ENCODE measurements at regions not wholly inside any gene's neighbourhood (a gene's known extent, or its start where the extent isn't known, plus 50 kb on each side); places are given as distances from the start of the nearest gene placed in this dataset.
"Not testable (repeated sequence)": the region's sequence is repeated elsewhere in the genome, so short reads cannot be mapped to it uniquely, and the experiment has no call there.

DNA sequence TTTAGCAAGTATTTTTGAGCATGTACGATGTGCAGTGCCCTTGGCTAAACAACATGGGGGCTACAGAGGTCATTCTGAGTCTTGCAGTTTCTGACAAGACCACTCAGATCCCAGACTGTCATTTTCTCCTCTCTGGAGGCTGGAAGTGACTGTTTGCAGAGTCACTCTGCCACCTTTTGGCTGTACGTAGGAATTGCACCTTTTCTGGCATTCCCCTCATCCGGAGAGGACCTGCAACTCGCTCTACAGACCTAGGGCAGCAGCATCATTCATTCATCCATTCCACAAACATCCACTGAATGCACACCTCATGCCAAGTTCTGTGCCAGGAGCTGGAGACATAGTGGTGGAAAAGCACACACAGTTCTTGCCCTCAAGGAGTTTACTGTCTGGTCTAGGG, 160.4 kb upstream of the GPR101 start:
- peak; percentile 5 for DNase-seq

DNA sequence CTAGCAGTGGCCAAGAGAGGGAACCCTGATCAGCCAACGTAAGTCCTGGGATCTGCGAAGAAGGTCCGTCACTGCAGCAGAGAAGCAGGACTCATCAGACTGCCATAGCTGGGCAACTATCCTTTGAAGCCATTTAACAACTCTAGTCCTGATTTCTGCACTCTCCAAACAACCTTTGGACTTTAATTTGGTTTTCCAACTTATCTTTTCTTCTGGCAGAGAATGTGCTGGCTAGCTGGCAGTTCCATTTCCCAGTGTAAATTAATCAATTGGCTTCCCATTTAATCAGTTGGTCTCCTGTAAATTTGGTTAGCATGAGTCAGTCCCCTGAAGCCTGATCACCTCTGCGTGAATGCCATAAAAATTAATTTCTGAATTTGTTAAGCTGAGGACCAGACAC, 153.7 kb upstream of the GPR101 start:
- no peak for DNase-seq

DNA sequence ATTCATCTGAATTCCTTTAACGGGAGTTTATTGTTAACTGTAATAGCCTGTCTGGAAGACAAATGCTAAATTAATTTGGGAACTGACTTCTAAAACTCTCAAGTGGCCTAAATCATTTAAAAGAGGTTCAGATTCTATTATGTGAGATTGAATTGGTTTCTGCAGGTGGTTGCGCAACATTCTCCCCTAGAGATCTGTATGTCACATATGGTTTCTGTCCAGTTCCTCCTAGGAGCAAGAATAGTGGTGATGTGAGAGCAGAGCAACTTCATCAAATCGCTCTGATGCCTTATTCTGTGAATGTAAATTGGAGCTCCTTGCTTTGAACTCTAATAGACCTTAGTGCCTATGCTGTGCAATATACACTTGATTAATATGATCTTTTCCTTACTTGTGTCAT, 144.6 kb upstream of the GPR101 start:
- no peak for DNase-seq

DNA sequence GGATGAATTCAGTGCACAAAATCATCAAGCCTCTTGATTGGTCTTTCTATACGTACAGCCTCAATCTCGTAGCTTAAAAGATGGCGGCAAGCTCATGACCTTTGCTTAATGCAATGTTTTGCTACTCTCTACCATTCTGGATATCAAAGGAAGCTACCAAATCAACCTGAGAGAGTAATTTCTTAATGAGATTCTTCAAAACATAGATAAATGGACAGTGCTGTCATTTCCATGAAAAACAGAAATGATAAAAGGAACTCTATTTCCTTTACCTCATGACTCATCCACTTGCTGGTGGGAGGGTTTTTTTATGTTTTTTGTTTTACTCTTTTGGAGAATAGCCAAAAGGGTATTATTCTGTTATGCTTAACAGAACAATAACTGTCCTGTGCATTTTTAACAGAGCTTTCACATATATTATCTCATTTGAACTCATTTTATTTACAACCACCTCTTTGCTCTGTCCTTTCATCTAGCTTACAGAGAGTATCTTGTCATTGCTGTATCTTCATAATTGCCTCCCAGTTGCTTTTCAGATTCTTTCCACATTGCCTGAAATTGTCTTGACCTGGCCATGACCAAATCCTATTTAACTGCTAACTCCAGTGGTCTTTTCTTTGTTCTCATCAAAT, 138.6 kb upstream of the GPR101 start:
- DNase-seq: no peak

DNA sequence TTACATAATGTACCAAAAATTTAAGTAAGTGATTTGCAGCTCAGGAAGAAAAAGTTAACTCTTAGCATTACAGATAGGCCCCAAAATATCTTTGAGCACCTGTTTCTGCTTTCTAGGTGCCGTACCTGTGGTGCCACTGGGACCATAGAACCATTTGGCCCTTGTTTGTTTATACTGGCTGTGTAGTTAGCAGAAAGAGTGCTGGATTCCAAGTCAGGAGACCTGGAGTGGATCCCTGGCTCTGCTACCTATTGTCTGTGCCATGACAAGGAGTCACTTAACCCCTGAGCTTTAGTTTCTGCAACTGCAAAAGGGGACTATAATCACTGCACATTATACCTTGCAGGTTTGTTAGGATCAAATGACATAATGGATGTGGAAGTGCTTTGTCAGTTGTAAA, 137.8 kb upstream of the GPR101 start:
- DNase-seq: no peak

DNA sequence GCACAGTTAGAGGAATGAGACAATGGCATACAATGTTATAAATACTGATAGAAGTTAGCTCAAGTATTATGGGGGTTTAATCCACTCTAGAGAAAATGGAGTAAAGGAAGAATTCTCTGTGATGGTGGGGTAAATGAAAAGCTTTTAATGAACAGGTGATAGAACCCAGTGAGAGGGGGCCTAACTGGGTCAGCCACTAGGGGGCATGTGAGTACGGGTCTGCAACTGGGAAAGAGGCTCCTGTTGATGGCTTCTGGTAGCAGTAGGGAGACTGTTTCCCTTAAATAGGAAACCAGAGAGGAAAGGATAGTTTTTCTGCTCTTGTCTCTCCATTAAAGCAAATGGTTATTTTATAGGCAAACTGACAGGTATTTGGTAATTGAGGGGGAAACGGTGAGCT, 132.8 kb upstream of the GPR101 start:
- no peak for DNase-seq

DNA sequence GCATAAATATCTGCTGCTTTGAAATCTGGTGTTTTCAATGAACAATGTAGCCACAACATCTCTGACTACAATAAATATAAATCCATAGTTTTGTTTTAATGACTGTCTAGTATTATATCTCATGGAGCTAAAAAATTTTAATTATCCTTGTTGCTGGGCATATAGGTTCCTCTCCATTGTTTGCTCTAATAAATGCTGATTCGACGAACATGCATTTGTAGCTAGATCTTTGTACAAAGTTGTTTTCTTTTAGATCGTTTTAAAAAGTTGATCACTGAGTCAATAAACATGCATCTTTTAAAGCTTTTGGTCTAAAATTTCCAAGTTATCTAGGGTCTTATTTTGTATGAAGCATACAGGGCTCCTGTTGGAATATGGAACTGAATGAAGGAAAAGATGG, 130.5 kb upstream of the GPR101 start:
- no peak for DNase-seq

DNA sequence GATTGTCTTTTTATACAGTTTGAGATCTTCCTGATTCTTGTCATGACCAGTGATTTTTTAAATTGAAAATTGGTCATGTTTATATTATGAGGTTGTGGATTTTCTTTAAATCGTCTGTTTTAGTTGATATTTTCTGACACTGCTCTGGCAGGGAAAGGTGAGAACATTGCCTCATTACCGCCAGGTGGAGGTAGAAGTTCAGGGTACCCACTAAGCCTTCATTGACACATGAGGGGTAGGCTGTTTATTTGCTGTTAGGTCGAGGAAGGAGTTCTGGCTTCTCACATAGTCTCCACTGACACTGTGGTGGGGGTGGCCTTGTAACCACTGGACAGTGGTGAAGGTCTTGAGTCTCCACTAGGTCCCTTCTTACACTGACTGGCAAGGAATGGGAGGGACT, 117.6 kb upstream of the GPR101 start:
- no peak for DNase-seq

DNA sequence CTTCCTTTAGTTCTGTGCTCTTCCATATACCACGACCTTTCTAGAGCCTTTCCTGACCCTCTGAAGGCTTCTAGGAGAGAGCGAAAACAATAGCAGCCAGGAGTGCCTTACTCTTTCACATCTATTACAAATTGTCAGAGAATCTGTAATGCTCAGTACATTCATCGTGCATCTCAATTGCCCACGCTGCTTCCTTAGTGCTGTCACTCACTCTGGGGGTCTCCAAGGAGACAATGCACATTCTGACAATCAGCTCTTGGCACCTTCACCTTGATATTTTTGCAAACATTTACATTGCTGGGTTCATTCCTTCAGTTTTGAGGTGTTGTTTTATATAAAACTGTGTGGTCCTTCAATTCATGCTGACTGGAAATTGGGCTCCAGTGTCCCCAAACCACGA, 110.1 kb upstream of the GPR101 start:
- DNase-seq: no peak

DNA sequence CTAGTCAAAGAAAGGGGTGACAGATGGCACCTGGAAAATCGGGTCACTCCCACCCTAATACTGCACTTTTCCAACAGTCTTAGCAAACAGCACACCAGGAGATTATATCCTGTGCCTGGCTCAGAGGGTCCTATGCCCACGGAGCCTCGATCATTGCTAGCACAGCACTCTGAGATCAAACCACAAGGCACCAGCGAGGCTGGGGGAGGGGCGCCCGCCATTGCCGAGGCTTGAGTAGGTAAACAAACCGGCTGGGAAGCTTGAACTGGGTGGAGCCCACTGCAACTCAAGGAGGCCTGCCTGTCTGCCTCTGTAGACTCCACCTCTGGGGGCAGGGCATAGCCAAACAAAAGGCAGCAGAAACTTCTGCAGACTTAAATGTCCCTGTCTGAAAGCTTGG, 88.9 kb upstream of the GPR101 start:
- DNase-seq: not testable (repeated sequence)

DNA sequence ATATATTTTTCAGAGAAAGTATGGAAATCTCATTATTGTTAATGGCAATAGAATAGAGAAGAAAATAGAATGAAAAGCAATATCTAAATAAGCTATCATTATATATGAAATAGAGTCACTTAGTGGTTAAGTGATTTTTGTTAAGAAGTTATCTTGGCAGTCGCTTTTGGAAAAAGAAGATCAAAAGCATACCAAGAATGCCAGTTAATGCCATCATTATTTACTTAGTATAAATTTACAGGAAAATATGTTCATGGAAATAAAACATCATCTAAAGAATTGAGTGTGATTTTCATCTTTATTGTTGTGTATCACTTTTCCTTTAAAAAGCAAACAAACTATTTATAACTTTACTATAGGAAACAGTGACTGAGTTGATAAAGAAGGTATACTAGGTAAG, 85.3 kb upstream of the GPR101 start:
- no peak for DNase-seq

DNA sequence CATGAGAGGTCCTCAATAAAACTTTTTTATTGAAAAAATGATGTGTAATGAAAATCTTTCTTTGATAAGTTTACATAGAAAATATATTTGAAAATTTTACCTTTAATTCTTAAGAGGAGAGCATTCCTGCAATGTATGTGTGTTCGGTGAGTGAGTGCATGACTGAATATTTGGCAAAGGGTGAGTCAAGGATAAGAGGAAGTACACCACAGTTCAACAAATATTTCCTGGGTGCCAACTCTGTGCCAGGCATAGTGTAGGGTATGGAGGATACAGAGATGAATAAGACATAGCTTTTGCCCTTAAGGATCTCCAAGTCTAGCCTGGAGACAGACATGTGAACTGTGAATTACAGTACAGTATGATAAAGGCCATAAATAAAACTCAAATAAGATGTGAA, 84.7 kb upstream of the GPR101 start:
- no peak for DNase-seq

DNA sequence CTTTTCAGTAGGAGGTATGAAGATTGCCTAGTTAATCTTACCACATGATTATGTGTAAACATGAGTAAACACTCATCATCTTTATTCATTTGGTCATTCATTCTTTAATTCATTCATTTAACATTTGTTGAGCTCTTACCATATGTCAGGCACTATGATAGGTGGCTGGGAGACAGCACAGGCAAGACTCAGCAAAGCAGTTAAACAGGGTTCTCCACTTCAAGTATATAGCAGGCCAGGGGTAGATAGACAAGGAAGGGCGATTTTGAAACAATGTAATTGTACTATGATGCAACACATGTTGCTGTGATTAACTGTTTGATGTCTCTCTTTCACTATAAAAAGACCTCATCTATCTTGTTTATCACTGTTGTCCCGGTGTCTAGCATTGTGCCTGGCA, 84.3 kb upstream of the GPR101 start:
- no peak for DNase-seq

DNA sequence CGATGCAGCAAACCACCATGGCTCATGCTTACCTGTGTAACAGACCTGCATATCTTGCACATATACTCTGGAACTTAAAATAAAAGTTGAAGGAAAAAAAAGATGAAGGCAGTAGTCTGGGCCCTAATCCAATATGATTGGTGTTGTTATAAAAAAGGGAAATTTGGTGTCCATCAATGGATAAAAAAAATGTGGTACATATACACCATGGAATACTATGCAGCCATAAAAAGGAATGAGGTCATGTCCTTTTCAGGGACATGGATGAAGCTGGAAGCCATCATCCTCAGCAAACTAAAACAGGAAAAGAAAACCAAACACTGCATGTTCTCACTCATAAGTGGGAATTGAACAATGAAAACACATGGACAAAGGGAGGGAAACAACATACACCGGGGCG, 74.1 kb upstream of the GPR101 start:
- not testable (repeated sequence) for DNase-seq

DNA sequence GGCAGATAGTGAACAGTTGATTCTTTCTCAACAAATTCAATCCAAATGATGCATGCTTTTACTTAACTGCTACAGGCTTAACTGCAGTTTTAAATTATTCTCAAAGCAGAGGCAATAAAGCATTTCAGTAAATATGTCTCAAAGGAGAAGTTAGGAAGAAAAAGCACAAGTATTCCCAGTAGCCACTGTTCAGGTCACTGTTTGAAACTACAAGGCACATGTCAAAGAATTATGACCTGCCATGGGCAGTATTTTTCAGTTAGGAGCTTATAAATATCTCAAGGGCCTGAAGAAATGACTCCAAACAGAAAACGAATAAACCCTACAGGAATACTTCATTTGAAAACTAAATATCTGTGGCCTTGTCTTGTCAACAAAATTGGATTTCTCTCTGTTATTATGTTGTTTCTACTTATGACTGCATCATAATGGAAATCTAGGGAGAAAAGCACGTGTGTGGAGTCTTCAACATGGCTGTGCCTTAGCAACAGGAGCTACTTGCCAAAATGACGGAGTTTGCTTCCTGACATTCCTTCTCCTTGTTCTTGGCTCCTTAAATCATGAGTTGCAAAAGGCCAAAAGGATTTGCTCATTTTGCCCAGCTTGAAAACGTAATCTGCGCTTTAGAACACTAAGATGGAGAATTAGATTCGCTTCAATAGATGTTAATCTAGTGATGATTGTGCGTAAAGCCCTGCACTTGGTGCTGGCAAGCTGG, 67.6 kb upstream of the GPR101 start:
- no peak for DNase-seq

Data from kidney glomerular epithelial cell (primary cell).